HEK293T (cell line): ENCODE measurements at regions not wholly inside any gene's neighbourhood (a gene's known extent, or its start where the extent isn't known, plus 50 kb on each side); places are given as distances from the start of the nearest gene placed in this dataset.

Source experiments
- BHLHE40 ChIP-seq: fragments of 450-650 bp; IDR thresholded peaks from 2 replicates; pipeline ENCODE4 v1.6.1; 2016; ENCODE audit warnings: mild to moderate bottlenecking, moderate library complexity, borderline replicate concordance
- ELF4 ChIP-seq: fragments of 450-650 bp; IDR thresholded peaks from 2 replicates; pipeline ENCODE4 v1.6.1; 2017; ENCODE audit warnings: antibody characterized with exemption
- FOXK2 ChIP-seq: fragments of 450-650 bp; IDR thresholded peaks from 2 replicates; pipeline ENCODE4 v1.6.1; 2016; ENCODE audit warnings: mild to moderate bottlenecking
- FOXM1 ChIP-seq: fragments of 450-650 bp; IDR thresholded peaks from 2 replicates; pipeline ENCODE4 v1.6.1; 2017; ENCODE audit warnings: mild to moderate bottlenecking, borderline replicate concordance
- L3MBTL2 ChIP-seq: fragments of 450-650 bp; conservative IDR thresholded peaks from 2 replicates; pipeline ENCODE4 v1.6.1; 2016; ENCODE audit warnings: mild to moderate bottlenecking
- NFRKB ChIP-seq: fragments of 450-650 bp; IDR thresholded peaks from 2 replicates; pipeline ENCODE4 v1.6.1; 2016; ENCODE audit warnings: mild to moderate bottlenecking, moderate library complexity
- SP1 ChIP-seq: fragments of 450-650 bp; IDR thresholded peaks from 2 replicates; pipeline ENCODE4 v1.6.1; 2017
- SUZ12 ChIP-seq: fragments of 450-650 bp; IDR thresholded peaks from 2 replicates; pipeline ENCODE4 v1.6.1; 2016; ENCODE audit warnings: mild to moderate bottlenecking
- ZNF384 ChIP-seq: fragments of 450-650 bp; IDR thresholded peaks from 2 replicates; pipeline ENCODE4 v1.6.1; 2016

DNA sequence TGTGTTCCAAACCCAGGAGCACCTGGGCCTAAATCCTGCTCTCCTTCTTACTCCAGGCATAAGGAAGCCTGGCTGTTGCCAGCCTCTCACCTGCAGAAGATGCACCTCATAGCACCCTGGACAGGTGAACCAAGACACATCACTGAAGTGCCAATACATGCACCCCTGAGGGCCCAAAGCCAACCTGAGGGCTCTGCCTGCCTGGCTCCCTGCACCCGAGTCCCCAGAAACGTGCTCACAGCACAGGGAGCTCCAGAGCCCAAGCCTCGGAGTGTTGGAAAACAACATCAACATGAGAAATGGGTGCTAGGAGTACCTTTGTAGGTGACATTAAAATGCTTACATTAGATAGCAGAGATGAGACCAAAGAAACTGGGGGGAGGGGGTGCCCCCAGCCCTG lies 96.3 kb upstream of the RAB6C start:
- no peak for TF ChIP-seq SP1
- no peak for TF ChIP-seq FOXK2
- no peak for TF ChIP-seq SUZ12
- TF ChIP-seq ELF4, result no peak
- no peak for TF ChIP-seq BHLHE40
- no peak for TF ChIP-seq ZNF384
- TF ChIP-seq NFRKB, result no peak
- no peak for TF ChIP-seq FOXM1
- TF ChIP-seq L3MBTL2, result no peak
